ENCODE measurements at regions not wholly inside any gene's neighbourhood (a gene's known extent, or its start where the extent isn't known, plus 50 kb on each side); places are given as distances from the start of the nearest gene placed in this dataset.

DNA sequence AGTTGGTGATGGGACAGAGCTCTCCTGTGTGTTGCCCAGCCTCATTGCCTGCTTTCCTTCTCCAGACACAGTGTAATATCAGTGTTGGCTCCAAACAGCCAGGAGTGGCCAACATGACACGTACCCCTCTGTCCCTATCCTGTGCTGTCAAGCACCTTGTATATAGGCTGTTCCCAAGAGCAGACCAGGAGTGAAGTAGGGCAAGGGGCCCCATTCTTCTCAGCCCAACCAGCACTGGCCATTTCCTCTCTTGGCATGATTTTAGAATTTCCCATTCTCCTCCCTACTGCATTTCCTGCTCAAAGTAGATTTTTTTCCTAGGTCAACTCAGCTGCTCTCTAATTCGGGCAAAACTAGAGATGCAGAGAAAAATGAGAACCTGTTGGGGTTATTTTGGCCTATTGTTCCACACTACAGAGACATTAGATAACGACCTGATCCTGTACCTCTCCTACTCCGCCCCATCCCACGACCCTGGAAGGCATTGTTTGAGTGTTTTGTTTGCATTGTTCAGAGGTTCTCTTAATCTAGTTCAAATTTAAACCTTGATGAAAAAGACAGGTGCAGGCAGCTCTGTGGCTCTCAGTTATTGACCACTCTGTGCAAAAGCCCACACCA, 95.6 kb downstream of the RASSF10 start:
- H3K9ac ChIP-seq (ENCODE audit: low read length): no peak overlapping the region
- ATAC-seq (no peak), DNase-seq (no peak)
- no peak overlapping the region for H3K27ac ChIP-seq (ENCODE audit: low read length)
- intact Hi-C loops (cut with micrococcal nuclease): no loop called here
- no peaks in the 10 kb centered on the region for H3K9me2 ChIP-seq (replicated peaks; ENCODE audit: low read length)
- H3K4me3 ChIP-seq (ENCODE audit: low read length): no peak overlapping the region
- H2AFZ ChIP-seq (ENCODE audit: low read length): no peak overlapping the region
- H3K36me3 ChIP-seq (ENCODE audit: low read depth, low read length): no peaks in the 10 kb centered on the region
- no peaks in the 10 kb centered on the region for H3F3A ChIP-seq (ENCODE audit: low read length, unreplicated experiment)
- H3K9me3 ChIP-seq (ENCODE audit: low read length): no peaks in the 10 kb centered on the region
- TF ChIP-seq EZH2phosphoT487 (IDR thresholded peaks at IDR 0.05; ENCODE audit: borderline replicate concordance, low read length) (no peak), EZH2 (IDR thresholded peaks at IDR 0.05; ENCODE audit: low read length, unreplicated experiment) (no peak)
- TF ChIP-seq, protein P1, sequence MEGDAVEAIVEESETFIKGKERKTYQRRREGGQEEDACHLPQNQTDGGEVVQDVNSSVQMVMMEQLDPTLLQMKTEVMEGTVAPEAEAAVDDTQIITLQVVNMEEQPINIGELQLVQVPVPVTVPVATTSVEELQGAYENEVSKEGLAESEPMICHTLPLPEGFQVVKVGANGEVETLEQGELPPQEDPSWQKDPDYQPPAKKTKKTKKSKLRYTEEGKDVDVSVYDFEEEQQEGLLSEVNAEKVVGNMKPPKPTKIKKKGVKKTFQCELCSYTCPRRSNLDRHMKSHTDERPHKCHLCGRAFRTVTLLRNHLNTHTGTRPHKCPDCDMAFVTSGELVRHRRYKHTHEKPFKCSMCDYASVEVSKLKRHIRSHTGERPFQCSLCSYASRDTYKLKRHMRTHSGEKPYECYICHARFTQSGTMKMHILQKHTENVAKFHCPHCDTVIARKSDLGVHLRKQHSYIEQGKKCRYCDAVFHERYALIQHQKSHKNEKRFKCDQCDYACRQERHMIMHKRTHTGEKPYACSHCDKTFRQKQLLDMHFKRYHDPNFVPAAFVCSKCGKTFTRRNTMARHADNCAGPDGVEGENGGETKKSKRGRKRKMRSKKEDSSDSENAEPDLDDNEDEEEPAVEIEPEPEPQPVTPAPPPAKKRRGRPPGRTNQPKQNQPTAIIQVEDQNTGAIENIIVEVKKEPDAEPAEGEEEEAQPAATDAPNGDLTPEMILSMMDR (conservative IDR thresholded peaks at IDR 0.05; ENCODE audit: low read depth, low read length): no peak
- peaks cover 8% of the 10 kb centered on the region for H3K4me1 ChIP-seq (ENCODE audit: insufficient read depth, low read length)
- H3K27me3 ChIP-seq (ENCODE audit: low read length): no peaks in the 10 kb centered on the region
- no peak overlapping the region for H3K4me2 ChIP-seq (ENCODE audit: low read length)
- POLR2A ChIA-PET (ENCODE audit: unreplicated experiment): no interaction called here
- H3K79me2 ChIP-seq (ENCODE audit: low read length): no peaks in the 10 kb centered on the region
- no peaks in the 10 kb centered on the region for H4K20me1 ChIP-seq (ENCODE audit: low read length)
- CTCF ChIA-PET: interaction anchor here (0.6 kb wide), 1 partner anchor 113 kb away, joined by 3 read pairs; no protein-coding TSS in a partner anchor
- no TSS peak for BruUV-seq (replicated peaks)

DNA sequence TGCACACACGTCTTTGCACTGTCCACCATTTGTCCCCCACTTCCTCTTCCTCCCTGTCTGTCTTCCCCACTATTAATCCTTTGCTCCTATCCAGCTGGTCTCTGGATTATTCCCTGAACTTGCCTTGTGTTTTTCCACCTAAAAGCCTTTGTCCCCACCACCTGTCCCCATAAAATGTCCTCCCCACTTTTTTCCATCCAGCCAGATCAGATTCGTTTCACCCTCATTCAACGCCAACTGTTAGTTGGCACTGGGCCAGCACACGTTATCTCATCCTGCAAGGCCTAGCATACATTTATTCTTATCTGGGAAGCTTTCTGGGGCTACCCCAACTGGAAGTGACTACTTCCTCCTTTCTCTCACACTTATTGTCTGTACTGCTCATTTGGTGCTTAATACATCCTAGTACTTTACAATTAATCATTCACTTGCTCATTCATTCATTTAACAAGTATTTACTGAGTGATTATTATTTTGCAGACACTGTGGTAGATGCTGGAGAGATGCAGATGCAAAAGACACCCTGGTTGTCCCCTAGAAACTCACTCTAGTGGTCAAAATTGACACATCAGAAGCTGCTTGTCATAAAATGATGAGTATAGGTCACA, 96.2 kb downstream of the RASSF10 start:
- ATAC-seq (no peak), DNase-seq (no peak)
- H3K27ac ChIP-seq (ENCODE audit: low read length): no peak overlapping the region
- H3K4me2 ChIP-seq (ENCODE audit: low read length): no peak overlapping the region
- TF ChIP-seq, protein P1 (conservative IDR thresholded peaks at IDR 0.05; ENCODE audit: low read depth, low read length): no peak
- ChIA-PET CTCF (interaction anchor here (0.6 kb wide), 1 partner anchor 113 kb away, joined by 3 read pairs; no protein-coding TSS in a partner anchor), POLR2A (ENCODE audit: unreplicated experiment) (no interaction called here)
- H3K9ac ChIP-seq (ENCODE audit: low read length): no peak overlapping the region
- no peaks in the 10 kb centered on the region for H3K79me2 ChIP-seq (ENCODE audit: low read length)
- no peaks in the 10 kb centered on the region for H3K36me3 ChIP-seq (ENCODE audit: low read depth, low read length)
- no TSS peak for BruUV-seq (replicated peaks)
- no peak overlapping the region for H2AFZ ChIP-seq (ENCODE audit: low read length)
- no peaks in the 10 kb centered on the region for H4K20me1 ChIP-seq (ENCODE audit: low read length)
- peaks cover 14% of the 10 kb centered on the region for H3K4me1 ChIP-seq (ENCODE audit: insufficient read depth, low read length)
- H3K27me3 ChIP-seq (ENCODE audit: low read length): no peaks in the 10 kb centered on the region
- no peaks in the 10 kb centered on the region for H3F3A ChIP-seq (ENCODE audit: low read length, unreplicated experiment)
- no peaks in the 10 kb centered on the region for H3K9me2 ChIP-seq (replicated peaks; ENCODE audit: low read length)
- no peak overlapping the region for H3K4me3 ChIP-seq (ENCODE audit: low read length)
- intact Hi-C loops (cut with micrococcal nuclease): no loop called here
- no peaks in the 10 kb centered on the region for H3K9me3 ChIP-seq (ENCODE audit: low read length)

DNA sequence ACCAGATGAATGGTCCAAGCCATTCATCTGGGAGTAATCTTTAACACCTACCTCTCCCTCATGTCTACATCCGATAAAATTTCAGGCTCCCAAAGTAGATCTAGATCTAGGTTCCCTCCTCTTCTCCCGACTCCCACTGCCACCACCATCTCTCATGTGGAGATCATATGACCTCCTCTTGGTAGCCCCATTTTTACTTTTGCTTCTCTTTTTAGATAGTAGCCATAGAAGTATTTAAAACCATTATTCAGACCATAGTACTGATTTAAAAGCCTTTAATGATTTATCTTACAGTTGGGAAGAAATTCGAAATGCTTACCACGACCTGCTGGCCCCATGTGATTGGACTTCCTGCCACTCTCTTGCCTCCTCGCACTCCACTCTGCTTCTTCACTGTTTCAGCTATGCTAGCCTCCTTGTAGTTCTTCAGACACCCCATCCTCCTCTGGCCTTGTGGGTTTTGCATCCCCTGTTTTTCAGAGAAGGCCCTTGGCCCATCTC, 98.5 kb downstream of the RASSF10 start:
- ATAC-seq (no peak), DNase-seq (no peak)
- TF ChIP-seq EZH2 (IDR thresholded peaks at IDR 0.05; ENCODE audit: low read length, unreplicated experiment) (no peak), EZH2phosphoT487 (IDR thresholded peaks at IDR 0.05; ENCODE audit: borderline replicate concordance, low read length) (no peak)
- intact Hi-C loops (cut with micrococcal nuclease): no loop called here
- ChIA-PET CTCF (no interaction called here), POLR2A (ENCODE audit: unreplicated experiment) (no interaction called here)
- no peak overlapping the region for H3K4me2 ChIP-seq (ENCODE audit: low read length)
- no peak overlapping the region for H3K9ac ChIP-seq (ENCODE audit: low read length)
- no peak overlapping the region for H3K4me3 ChIP-seq (ENCODE audit: low read length)
- H4K20me1 ChIP-seq (ENCODE audit: low read length): no peaks in the 10 kb centered on the region
- no peaks in the 10 kb centered on the region for H3K79me2 ChIP-seq (ENCODE audit: low read length)
- BruUV-seq (replicated peaks): no TSS peak
- no peaks in the 10 kb centered on the region for H3K27me3 ChIP-seq (ENCODE audit: low read length)
- no peak overlapping the region for H2AFZ ChIP-seq (ENCODE audit: low read length)
- no peaks in the 10 kb centered on the region for H3F3A ChIP-seq (ENCODE audit: low read length, unreplicated experiment)
- no peaks in the 10 kb centered on the region for H3K9me3 ChIP-seq (ENCODE audit: low read length)
- H3K9me2 ChIP-seq (replicated peaks; ENCODE audit: low read length): no peaks in the 10 kb centered on the region
- H3K4me1 ChIP-seq (ENCODE audit: insufficient read depth, low read length): peaks cover 26% of the 10 kb centered on the region
- no peaks in the 10 kb centered on the region for H3K36me3 ChIP-seq (ENCODE audit: low read depth, low read length)
- no peak overlapping the region for H3K27ac ChIP-seq (ENCODE audit: low read length)

Measured in PC-3 (cell line).